K562 (cell line): ENCODE measurements at regions not wholly inside any gene's neighbourhood (a gene's known extent, or its start where the extent isn't known, plus 50 kb on each side); places are given as distances from the start of the nearest gene placed in this dataset.
"Not testable (repeated sequence)": the region's sequence is repeated elsewhere in the genome, so short reads cannot be mapped to it uniquely, and the experiment has no call there.

ENCODE experiments used
- ATAC-seq: fragments of 200-7000 bp; cut with Tn5 transposase; 3 replicates; pipeline ENCODE4 v1.9.1; 2020; ENCODE audit warnings: moderate library complexity
- BruUV-seq: library from RNA; stranded (reverse); fragments of 400-500 nt; replicated peaks from 2 replicates; lab custom pipeline; 2021; lab: Mats Ljungman, UMichigan
- CTCF ChIA-PET: fragments of 300-600 bp; formaldehyde crosslinking; extraction: SDS; loops from one replicate; lab custom pipeline; 2021; ENCODE audit warnings: low intra/inter-chr PET ratio; lab: Yijun Ruan, JAX
- POLR2A ChIA-PET: fragments of 300-600, 350-650 bp; sonication (Branson Sonifier 250); formaldehyde crosslinking; extraction: SDS; loops from one replicate; lab custom pipeline; 2021; ENCODE audit warnings: antibody characterized with exemption, inconsistent platforms; lab: Yijun Ruan, JAX
- DNase-seq, 4 experiments: peaks; one replicate each; pipeline versions ENCODE4 v3.0.0 to v3.0.0-alpha.2; 2011 to 2018; ENCODE audit warnings: low spot score in 3 of 4, mixed read lengths in 3 of 4; ENCODE audit errors: extremely low read depth in 1 of 4
- FAIRE-seq: peaks from 2 replicates; lab custom pipeline; 2011; peaks lifted over from hg19 to GRCh38; lab: Jason Lieb, UNC
- H2AFZ ChIP-seq: 2 replicates; pipeline ENCODE4 v1.6.0; 2011; ENCODE audit warnings: low read depth, low read length, control low read depth, inconsistent platforms
- H3K27ac ChIP-seq: fragments of 200-600 bp; 3 replicates; pipeline ENCODE4 v1.8.0; 2011; ENCODE audit warnings: low read depth, mild to moderate bottlenecking, control low read depth, inconsistent platforms, low read length, moderate library complexity, mixed read lengths; ENCODE audit errors: extremely low read depth
- H3K27me3 ChIP-seq, 2 experiments: fragments of 300-600 bp in 1 of 2; 2 replicates in 1 of 2; 3 replicates in 1 of 2; pipeline versions ENCODE4 v1.6.0 to v1.8.0; 2011; ENCODE audit warnings: inconsistent platforms in 2 of 2, low read length in 2 of 2, mild to moderate bottlenecking in 1 of 2, mixed read lengths in 1 of 2, moderate library complexity in 1 of 2; ENCODE audit not compliant: control insufficient read depth in 2 of 2, insufficient read depth in 2 of 2
- H3K36me3 ChIP-seq: fragments of 300-600 bp; 3 replicates; pipeline ENCODE4 v1.8.0; 2011; ENCODE audit warnings: mild to moderate bottlenecking, low read length, inconsistent platforms; ENCODE audit not compliant: control insufficient read depth, insufficient read depth
- H3K4me1 ChIP-seq, 2 experiments: fragments of 200-600 bp in 1 of 2; replicated peaks in 1 of 2; 2 replicates in 1 of 2; 3 replicates in 1 of 2; pipeline versions ENCODE4 v1.5.1 to v1.8.0; 2011; ENCODE audit warnings: inconsistent platforms in 2 of 2, low read length in 2 of 2, mild to moderate bottlenecking in 1 of 2, mixed read lengths in 1 of 2, moderate library complexity in 1 of 2; ENCODE audit not compliant: control insufficient read depth in 2 of 2, insufficient read depth in 2 of 2
- H3K4me2 ChIP-seq: 2 replicates; pipeline ENCODE4 v1.6.1; 2011; ENCODE audit warnings: low read length, control low read depth, inconsistent platforms, mixed read lengths; ENCODE audit not compliant: insufficient read depth
- H3K4me3 ChIP-seq: fragments of 200-600 bp; sonication (generic), shearing (Covaris generic); 2 replicates; pipeline ENCODE4 v1.5.1; 2016; ENCODE audit warnings: control low read depth, inconsistent platforms
- H3K79me2 ChIP-seq: fragments of 200-600 bp; 3 replicates; pipeline ENCODE4 v1.8.0; 2011; ENCODE audit warnings: low read length, inconsistent platforms; ENCODE audit not compliant: control insufficient read depth, insufficient read depth
- H3K9ac ChIP-seq, 2 experiments: 2 replicates each; pipeline versions ENCODE4 v1.6.0 to v1.6.1; 2011; ENCODE audit warnings: low read depth in 2 of 2, low read length in 2 of 2, control low read depth in 1 of 2, inconsistent platforms in 1 of 2, mild to moderate bottlenecking in 1 of 2, mixed read lengths in 1 of 2; ENCODE audit not compliant: insufficient read depth in 1 of 2
- H3K9me1 ChIP-seq: one replicate; pipeline ENCODE4 v1.6.0; 2011; ENCODE audit warnings: inconsistent platforms, mild to moderate bottlenecking, low read length, moderate library complexity; ENCODE audit not compliant: control insufficient read depth, insufficient read depth
- H3K9me3 ChIP-seq: replicated peaks from 2 replicates; pipeline ENCODE4 v1.5.1; 2011; ENCODE audit warnings: low read depth, low read length, inconsistent platforms; ENCODE audit not compliant: control insufficient read depth, insufficient read depth
- H4K20me1 ChIP-seq: replicated peaks from 2 replicates; pipeline ENCODE4 v1.6.1; 2011; ENCODE audit warnings: low read length, inconsistent platforms, mixed read lengths; ENCODE audit not compliant: control insufficient read depth, insufficient read depth
- WGBS: fragments of 100-300 bp; shearing (Covaris generic); methylation state at CpG from one replicate; pipeline ENCODE4 v1.1.6; 2016; ENCODE audit warnings: low coverage, mixed read lengths; ENCODE audit not compliant: insufficient coverage; ENCODE audit errors: missing lambda C conversion rate; 5-methylcytosine and 5-hydroxymethylcytosine counted together
- in situ Hi-C: fragments of 300-500 bp; cut with MboI; formaldehyde crosslinking; loops from 4 replicates; pipeline ENCODE4 v1.15.0; 2018; ENCODE audit warnings: inconsistent platforms, mixed read lengths
- intact Hi-C: fragments of 100-400 bp; cut with micrococcal nuclease; formaldehyde crosslinking; loops from 2 replicates; pipeline ENCODE4 v1.14.2; 2022

GRCh38 chr10:47580063-47580462 is 56.6 kb upstream of the AGAP9 start:
- CTCF ChIA-PET, H3K9me3 ChIP-seq, H3K9ac ChIP-seq, POLR2A ChIA-PET, H4K20me1 ChIP-seq, in situ Hi-C loops, intact Hi-C loops, ATAC-seq, H3K27ac ChIP-seq, H3K9me1 ChIP-seq, DNase-seq, H2AFZ ChIP-seq, H3K36me3 ChIP-seq, H3K27me3 ChIP-seq, H3K79me2 ChIP-seq, BruUV-seq, H3K4me3 ChIP-seq, H3K4me2 ChIP-seq, FAIRE-seq, H3K4me1 ChIP-seq: not testable (repeated sequence)
- no CpG with 5 or more reads among the region's 2 CpGs for WGBS

- H3K9ac ChIP-seq, H3K27ac ChIP-seq, ATAC-seq, intact Hi-C loops, CTCF ChIA-PET, POLR2A ChIA-PET, H3K4me2 ChIP-seq, H3K4me1 ChIP-seq, H2AFZ ChIP-seq, DNase-seq, H3K27me3 ChIP-seq, H3K36me3 ChIP-seq, in situ Hi-C loops, BruUV-seq, H3K9me1 ChIP-seq, FAIRE-seq, H3K79me2 ChIP-seq, H3K4me3 ChIP-seq, H3K9me3 ChIP-seq, H4K20me1 ChIP-seq: not testable (repeated sequence)
Measured at GRCh38 chr10:47578547-47578946, 55.1 kb upstream of the AGAP9 start.
